ENCODE measurements at regions not wholly inside any gene's neighbourhood (a gene's known extent, or its start where the extent isn't known, plus 50 kb on each side); places are given as distances from the start of the nearest gene placed in this dataset.
"Not testable (repeated sequence)": the region's sequence is repeated elsewhere in the genome, so short reads cannot be mapped to it uniquely, and the experiment has no call there.

DNA sequence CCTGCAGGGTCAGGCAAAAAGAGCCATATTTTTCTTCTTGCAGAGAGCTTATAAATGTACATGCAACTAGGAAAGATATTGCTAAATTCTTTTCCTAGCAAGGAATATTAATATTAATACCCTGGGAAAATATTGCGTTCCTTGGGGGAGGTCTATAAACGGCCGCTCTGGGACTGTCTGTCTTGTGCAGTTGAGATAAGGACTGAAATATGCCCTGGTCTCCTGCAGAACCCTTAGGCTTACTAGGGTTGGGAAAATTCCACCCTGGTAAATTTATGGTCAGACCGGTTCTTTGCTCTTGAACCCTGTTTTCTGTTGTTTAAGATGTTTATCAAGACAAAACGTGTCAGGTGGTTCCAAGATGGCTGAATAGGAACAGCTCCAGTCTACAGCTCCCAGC, 121.3 kb upstream of the CARMIL1 start:
- no peak overlapping the region for H2BK15ac ChIP-seq (ENCODE audit: low read depth, low read length)
- no peak overlapping the region for H2BK5ac ChIP-seq (ENCODE audit: insufficient read length, low read length)
- no peaks in the 10 kb centered on the region for H3K27me3 ChIP-seq (ENCODE audit: insufficient read depth, low read length)
- no peaks in the 10 kb centered on the region for H3K79me1 ChIP-seq (ENCODE audit: insufficient read depth, low read depth, low read length, poor library complexity, severe bottlenecking)
- Mint-ChIP-seq H3K27me3 (ENCODE audit: low read depth) (peaks cover 7% of the 10 kb centered on the region), H3K4me1 (peaks cover 8% of the 10 kb centered on the region in 2 experiments), H3K4me3 (no peak overlapping the region), H3K9me3 (peaks cover 38 to 39% of the 10 kb centered on the region in 2 experiments), H3K36me3 (ENCODE audit: insufficient read depth in 1 of 3, low read depth in 3 of 3) (peaks cover 10 to 36% (median 18%) of the 10 kb centered on the region in 3 experiments), H3K27ac (no peak overlapping the region)
- WGBS (ENCODE audit: extremely low coverage, insufficient read length, low lambda C conversion rate), result no CpG with 5 or more reads among the region's 5 CpGs
- H2BK12ac ChIP-seq (ENCODE audit: insufficient read length, low read depth, low read length), result no peak overlapping the region
- no peak overlapping the region for H3T11ph ChIP-seq (ENCODE audit: low read length)
- H3K56ac ChIP-seq (ENCODE audit: insufficient read length, low read depth, low read length), result no peak overlapping the region
- H4K8ac ChIP-seq (replicated peaks; ENCODE audit: insufficient read length, low read depth, low read length), result no peak overlapping the region
- no peak overlapping the region for H2AFZ ChIP-seq (ENCODE audit: low read length)
- no peaks in the 10 kb centered on the region for H3K23me2 ChIP-seq (ENCODE audit: insufficient read length, low read depth, low read length, poor library complexity, severe bottlenecking)
- no peak overlapping the region for H3K4me2 ChIP-seq (ENCODE audit: insufficient read depth, insufficient read length, low read length)
- no peaks in the 10 kb centered on the region for H4K20me1 ChIP-seq (ENCODE audit: control insufficient read depth, insufficient read depth, insufficient read length)
- no peaks in the 10 kb centered on the region for H3K79me2 ChIP-seq (ENCODE audit: insufficient read depth, low read length)
- peaks cover 14% of the 10 kb centered on the region for H3K9me3 ChIP-seq (ENCODE audit: control insufficient read depth, low read depth, low read length)
- H3K23ac ChIP-seq (ENCODE audit: insufficient read length, low read depth, low read length), result no peak overlapping the region
- no peak overlapping the region for H3K27ac ChIP-seq (ENCODE audit: insufficient read length, low read depth, low read length)
- no peak for DNase-seq
- H4K5ac ChIP-seq (ENCODE audit: insufficient read length, low read depth, low read length), result no peak overlapping the region
- H3K4ac ChIP-seq (ENCODE audit: low read depth, low read length), result no peak overlapping the region
- no peak for TF ChIP-seq CTCF (conservative IDR thresholded peaks at IDR 0.05)
- no peak overlapping the region for H4K91ac ChIP-seq (ENCODE audit: insufficient read length, low read depth, low read length)
- H2AK5ac ChIP-seq (ENCODE audit: insufficient read length, low read length), result no peak overlapping the region
- H3K14ac ChIP-seq (ENCODE audit: insufficient read depth, low read length), result no peak overlapping the region
- H2BK120ac ChIP-seq (ENCODE audit: low read depth, low read length, poor library complexity, severe bottlenecking), result no peak overlapping the region
- H3K9ac ChIP-seq (ENCODE audit: extremely low read depth, insufficient read length, low read length), result no peak overlapping the region
- H3K4me1 ChIP-seq (ENCODE audit: insufficient read depth, low read length), result no peaks in the 10 kb centered on the region
- no peak overlapping the region for H2BK20ac ChIP-seq (ENCODE audit: low read depth, low read length, poor library complexity, severe bottlenecking)
- H3K18ac ChIP-seq (ENCODE audit: insufficient read length, low read depth, low read length), result no peak overlapping the region

GRCh38 chr6:25160134-25160533, 119.0 kb upstream of the CARMIL1 start:
- H3K56ac ChIP-seq (ENCODE audit: insufficient read length, low read depth, low read length); H3K23me2 ChIP-seq (ENCODE audit: insufficient read length, low read depth, low read length, poor library complexity, severe bottlenecking); H3K79me1 ChIP-seq (ENCODE audit: insufficient read depth, low read depth, low read length, poor library complexity, severe bottlenecking); H3K9ac ChIP-seq (ENCODE audit: extremely low read depth, insufficient read length, low read length); H3K79me2 ChIP-seq (ENCODE audit: insufficient read depth, low read length); H2AFZ ChIP-seq (ENCODE audit: low read length); H3K4me1 Mint-ChIP-seq; H2BK120ac ChIP-seq (ENCODE audit: low read depth, low read length, poor library complexity, severe bottlenecking); H4K8ac ChIP-seq (replicated peaks; ENCODE audit: insufficient read length, low read depth, low read length); H3T11ph ChIP-seq (ENCODE audit: low read length); H2BK15ac ChIP-seq (ENCODE audit: low read depth, low read length); H4K91ac ChIP-seq (ENCODE audit: insufficient read length, low read depth, low read length); H2AK5ac ChIP-seq (ENCODE audit: insufficient read length, low read length); H3K4me3 Mint-ChIP-seq; H3K4me2 ChIP-seq (ENCODE audit: insufficient read depth, insufficient read length, low read length); H3K27me3 Mint-ChIP-seq (ENCODE audit: low read depth); H3K4ac ChIP-seq (ENCODE audit: low read depth, low read length); H3K4me1 ChIP-seq (ENCODE audit: insufficient read depth, low read length); H2BK20ac ChIP-seq (ENCODE audit: low read depth, low read length, poor library complexity, severe bottlenecking); H4K5ac ChIP-seq (ENCODE audit: insufficient read length, low read depth, low read length); H4K20me1 ChIP-seq (ENCODE audit: control insufficient read depth, insufficient read depth, insufficient read length); H3K27me3 ChIP-seq (ENCODE audit: insufficient read depth, low read length); H3K27ac ChIP-seq (ENCODE audit: insufficient read length, low read depth, low read length); DNase-seq; H2BK12ac ChIP-seq (ENCODE audit: insufficient read length, low read depth, low read length); H2BK5ac ChIP-seq (ENCODE audit: insufficient read length, low read length); H3K27ac Mint-ChIP-seq; H3K18ac ChIP-seq (ENCODE audit: insufficient read length, low read depth, low read length); H3K23ac ChIP-seq (ENCODE audit: insufficient read length, low read depth, low read length); H3K14ac ChIP-seq (ENCODE audit: insufficient read depth, low read length): not testable (repeated sequence)
- peaks cover 38 to 39% of the 10 kb centered on the region in 2 experiments for H3K9me3 Mint-ChIP-seq
- peaks cover 13 to 36% (median 19%) of the 10 kb centered on the region in 3 experiments for H3K36me3 Mint-ChIP-seq (ENCODE audit: insufficient read depth in 1 of 3, low read depth in 3 of 3)
- peaks cover 14% of the 10 kb centered on the region for H3K9me3 ChIP-seq (ENCODE audit: control insufficient read depth, low read depth, low read length)

All from H9 (cell line).